Body of pancreas (tissue), 4 donors: ENCODE measurements at regions not wholly inside any gene's neighbourhood (a gene's known extent, or its start where the extent isn't known, plus 50 kb on each side); places are given as distances from the start of the nearest gene placed in this dataset.

ENCODE experiments used
- ATAC-seq: fragments of 150-250 bp; one replicate; pipeline ENCODE4 v1.9.1; 2016
- DNase-seq, 4 donors: peaks; one replicate each; pipeline ENCODE4 v3.0.0-alpha.2; 2019
- H3K27ac ChIP-seq, 4 donors: fragments of 200-600 bp; sonication (generic); 1 replicate in 3 of 4; 2 replicates in 1 of 4; pipeline versions ENCODE4 v1.5.1 to v1.6.1; 2016 to 2019; ENCODE audit warnings: mild to moderate bottlenecking in 1 of 4, mixed read lengths in 1 of 4, moderate library complexity in 1 of 4
- H3K27me3 ChIP-seq, 2 donors: fragments of 200-600 bp; sonication (generic); one replicate each; pipeline ENCODE4 v1.6.0; 2016; ENCODE audit warnings: mild to moderate bottlenecking in 1 of 2
- H3K36me3 ChIP-seq, 2 donors: fragments of 200-600 bp; sonication (generic); replicated peaks in 1 of 2; 2 replicates each; pipeline ENCODE4 v1.5.1; 2016; ENCODE audit warnings: low read depth in 2 of 2; ENCODE audit not compliant: insufficient read depth in 1 of 2
- H3K4me1 ChIP-seq: fragments of 200-600 bp; sonication (generic); one replicate; pipeline ENCODE4 v1.6.0; 2016
- H3K4me3 ChIP-seq, 2 donors: fragments of 200-600 bp; sonication (generic); 1 replicate in 1 of 2; 2 replicates in 1 of 2; pipeline ENCODE4 v1.5.1; 2016 to 2019
- H3K9me3 ChIP-seq, 3 donors: fragments of 200-600 bp; sonication (generic); 1 replicate in 2 of 3; 2 replicates in 1 of 3; pipeline ENCODE4 v1.5.1; 2016
- POLR2A ChIP-seq, 3 donors: fragments of 450-650 bp; IDR thresholded peaks; one replicate each; pipeline ENCODE4 v1.6.1; 2016; ENCODE audit warnings: antibody characterized with exemption in 3 of 3, mild to moderate bottlenecking in 2 of 3
- WGBS, 2 donors: methylation state at CpG; one replicate each; pipeline ENCODE4 v1.1.5; 2017; 5-methylcytosine and 5-hydroxymethylcytosine counted together
- intact Hi-C: fragments of 100-400 bp; cut with DNase I; formaldehyde crosslinking; loops from one replicate; pipeline ENCODE4 v1.15.1; 2023
- TF ChIP-seq, protein P1 (sequence below), 7 experiments: fragments of 450-650 bp in 4 of 7; fragments of 200-600 bp in 3 of 7; sonication (generic) in 3 of 7; IDR thresholded peaks; one replicate each; pipeline ENCODE4 v1.5.1; 2016 to 2019; ENCODE audit warnings: antibody characterized with exemption in 7 of 7

DNA sequence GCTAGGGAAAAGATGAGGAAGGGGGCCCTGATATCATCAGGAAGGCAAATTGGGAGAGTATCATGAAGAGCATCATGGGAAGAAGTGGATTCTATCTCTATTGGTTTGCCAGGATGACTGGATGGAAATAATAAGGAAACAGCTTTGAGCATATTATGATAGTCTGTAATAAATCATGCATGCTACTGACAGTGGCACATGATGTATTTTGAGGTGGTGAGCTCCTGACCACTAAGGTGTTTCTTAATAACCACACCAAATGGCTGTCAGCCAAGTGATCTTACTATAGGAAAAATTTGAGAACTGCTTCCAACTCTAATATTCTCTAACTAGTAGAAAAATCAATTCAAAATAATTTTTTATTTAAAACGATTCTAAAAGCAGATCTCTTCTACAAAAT is 548.4 kb upstream of the JAG1 start:
- intact Hi-C loops = no loop called here
- H3K27me3 ChIP-seq = no peaks in the 10 kb centered on the region
- H3K9me3 ChIP-seq = no peaks in the 10 kb centered on the region
- TF ChIP-seq, protein P1, sequence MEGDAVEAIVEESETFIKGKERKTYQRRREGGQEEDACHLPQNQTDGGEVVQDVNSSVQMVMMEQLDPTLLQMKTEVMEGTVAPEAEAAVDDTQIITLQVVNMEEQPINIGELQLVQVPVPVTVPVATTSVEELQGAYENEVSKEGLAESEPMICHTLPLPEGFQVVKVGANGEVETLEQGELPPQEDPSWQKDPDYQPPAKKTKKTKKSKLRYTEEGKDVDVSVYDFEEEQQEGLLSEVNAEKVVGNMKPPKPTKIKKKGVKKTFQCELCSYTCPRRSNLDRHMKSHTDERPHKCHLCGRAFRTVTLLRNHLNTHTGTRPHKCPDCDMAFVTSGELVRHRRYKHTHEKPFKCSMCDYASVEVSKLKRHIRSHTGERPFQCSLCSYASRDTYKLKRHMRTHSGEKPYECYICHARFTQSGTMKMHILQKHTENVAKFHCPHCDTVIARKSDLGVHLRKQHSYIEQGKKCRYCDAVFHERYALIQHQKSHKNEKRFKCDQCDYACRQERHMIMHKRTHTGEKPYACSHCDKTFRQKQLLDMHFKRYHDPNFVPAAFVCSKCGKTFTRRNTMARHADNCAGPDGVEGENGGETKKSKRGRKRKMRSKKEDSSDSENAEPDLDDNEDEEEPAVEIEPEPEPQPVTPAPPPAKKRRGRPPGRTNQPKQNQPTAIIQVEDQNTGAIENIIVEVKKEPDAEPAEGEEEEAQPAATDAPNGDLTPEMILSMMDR (IDR thresholded peaks at IDR 0.05) = no peak
- TF ChIP-seq POLR2A (IDR thresholded peaks at IDR 0.05) = no peak
- DNase-seq = no peak
- H3K4me3 ChIP-seq = no peak overlapping the region
- H3K36me3 ChIP-seq = no peaks in the 10 kb centered on the region
- no peak for ATAC-seq
- WGBS, 2 donors = 25 to 50% methylated on average over 1 of the region's 1 CpG
- no peak overlapping the region for H3K27ac ChIP-seq
- peaks cover 16% of the 10 kb centered on the region for H3K4me1 ChIP-seq

GRCh38 chr20:11227602-11228001 is 553.8 kb upstream of the JAG1 start:
- H3K4me1 ChIP-seq = peaks cover 9% of the 10 kb centered on the region
- no peaks in the 10 kb centered on the region for H3K27me3 ChIP-seq
- 92 to 95% methylated on average over 3 of the region's 3 CpGs for WGBS, 2 donors
- no peak overlapping the region for H3K4me3 ChIP-seq
- no peak overlapping the region for H3K27ac ChIP-seq
- H3K36me3 ChIP-seq = no peaks in the 10 kb centered on the region
- TF ChIP-seq POLR2A (IDR thresholded peaks at IDR 0.05) = no peak
- TF ChIP-seq, protein P1 (IDR thresholded peaks at IDR 0.05) = no peak
- intact Hi-C loops = no loop called here
- DNase-seq (no peak), ATAC-seq (no peak)
- H3K9me3 ChIP-seq = no peaks in the 10 kb centered on the region

DNA sequence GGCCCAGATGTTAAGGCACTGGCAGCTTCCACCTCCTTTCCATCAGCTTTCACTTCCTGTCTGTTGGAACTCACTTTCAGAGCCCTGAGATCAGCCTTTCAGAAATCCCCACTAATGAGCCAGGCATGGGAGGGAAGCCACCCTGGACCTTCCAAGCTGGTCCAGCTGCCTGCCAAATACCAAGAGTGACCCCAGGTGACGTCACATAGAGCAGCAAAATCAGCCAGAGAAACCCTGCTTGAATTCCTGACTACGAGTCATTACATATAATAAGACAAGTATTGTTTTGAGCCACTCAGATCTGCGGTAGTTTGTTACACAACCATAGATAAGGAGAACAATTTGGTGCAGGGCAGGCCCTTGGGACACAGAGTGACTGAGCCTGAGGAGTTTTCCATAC is 556.0 kb upstream of the JAG1 start:
- WGBS, 2 donors = 13 to 22% methylated on average over 3 of the region's 3 CpGs
- Histone ChIP-seq H3K27me3 (no peaks in the 10 kb centered on the region), H3K27ac (peak overlapping the region; percentile 1 to 70 (median 53)), H3K9me3 (no peaks in the 10 kb centered on the region), H3K36me3 (no peaks in the 10 kb centered on the region), H3K4me3 (no peak overlapping the region), H3K4me1 (peaks cover 9% of the 10 kb centered on the region)
- peak; percentile 87 for ATAC-seq
- intact Hi-C loops = no loop called here
- peak; percentile 36 to 61 (median 48) for DNase-seq
- TF ChIP-seq, protein P1 (IDR thresholded peaks at IDR 0.05) = no peak
- TF ChIP-seq POLR2A (IDR thresholded peaks at IDR 0.05) = no peak

GRCh38 chr20:11230999-11231398 is 557.2 kb upstream of the JAG1 start:
- Histone ChIP-seq H3K9me3 (no peaks in the 10 kb centered on the region), H3K27me3 (no peaks in the 10 kb centered on the region), H3K36me3 (no peaks in the 10 kb centered on the region), H3K4me1 (peaks cover 9% of the 10 kb centered on the region), H3K27ac (no peak overlapping the region), H3K4me3 (no peak overlapping the region)
- no peak for DNase-seq
- TF ChIP-seq, protein P1 (IDR thresholded peaks at IDR 0.05) = no peak
- no peak for TF ChIP-seq POLR2A (IDR thresholded peaks at IDR 0.05)
- ATAC-seq = no peak
- 88 to 93% methylated on average over 1 of the region's 1 CpG for WGBS, 2 donors
- intact Hi-C loops = no loop called here

GRCh38 chr20:11231742-11232648 is 558.2 kb upstream of the JAG1 start:
- peaks cover 9% of the 10 kb centered on the region for H3K4me1 ChIP-seq
- no peak for TF ChIP-seq POLR2A (IDR thresholded peaks at IDR 0.05)
- TF ChIP-seq, protein P1 (IDR thresholded peaks at IDR 0.05) = no peak
- intact Hi-C loops = no loop called here
- ATAC-seq (no peak), DNase-seq (no peak)
- H3K9me3 ChIP-seq = no peaks in the 10 kb centered on the region
- no peak overlapping the region for H3K4me3 ChIP-seq
- WGBS, 2 donors = 77 to 86% methylated on average over 11 of the region's 11 CpGs
- no peaks in the 10 kb centered on the region for H3K27me3 ChIP-seq
- H3K36me3 ChIP-seq = no peaks in the 10 kb centered on the region
- no peak overlapping the region for H3K27ac ChIP-seq
